Stimulated activated CD4-positive, alpha-beta T cell treated with anti-CD3 and anti-CD28 coated beads, TNF-alpha, amount 100 ng/mL, for 4 hours (primary cell): ENCODE measurements at regions not wholly inside any gene's neighbourhood (a gene's known extent, or its start where the extent isn't known, plus 50 kb on each side); places are given as distances from the start of the nearest gene placed in this dataset.

Source experiments
- DNase-seq, 3 experiments: peaks; one replicate each; pipeline ENCODE4 v3.0.0-alpha.2; 2020; ENCODE audit warnings: low read depth in 3 of 3

DNA sequence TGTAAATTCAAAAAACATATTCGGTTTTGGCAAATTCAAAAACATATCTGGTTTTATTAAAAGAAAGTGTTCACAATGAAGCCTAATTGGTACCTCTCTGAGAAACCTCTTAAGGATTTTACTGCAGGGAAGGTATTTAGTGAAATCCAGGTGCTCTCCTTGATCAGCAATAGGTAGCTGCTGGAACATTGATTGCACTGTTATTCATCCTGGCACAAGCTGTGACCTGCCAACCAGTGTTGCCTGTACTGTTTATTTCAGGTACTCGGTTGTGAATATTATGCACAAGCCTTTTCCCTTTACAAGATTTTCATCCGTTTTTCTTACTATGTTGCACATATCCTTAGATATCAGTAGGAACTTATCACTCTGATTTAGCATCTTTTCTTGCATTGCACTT is 155.8 kb upstream of the ZEB2 start:
- no peak for DNase-seq

DNA sequence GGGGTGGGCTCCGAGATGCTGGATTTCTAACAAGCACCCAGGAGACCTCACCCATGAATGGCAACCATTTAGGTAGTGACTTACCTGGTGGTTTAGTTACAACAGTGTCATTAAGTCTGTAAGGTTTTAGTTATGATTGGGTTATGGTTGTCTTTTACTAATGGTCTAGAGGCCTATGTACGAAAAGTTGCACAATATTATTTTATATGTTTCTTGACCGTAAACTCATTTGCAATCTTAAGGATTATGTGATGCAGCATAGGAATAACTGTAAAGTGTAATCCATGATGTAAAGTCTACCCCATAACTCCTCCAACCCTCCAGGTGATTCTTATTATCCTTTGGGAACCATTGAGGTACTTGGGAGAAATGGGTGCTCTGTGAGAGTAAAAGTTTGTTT is 155.4 kb upstream of the ZEB2 start:
- DNase-seq = no peak

DNA sequence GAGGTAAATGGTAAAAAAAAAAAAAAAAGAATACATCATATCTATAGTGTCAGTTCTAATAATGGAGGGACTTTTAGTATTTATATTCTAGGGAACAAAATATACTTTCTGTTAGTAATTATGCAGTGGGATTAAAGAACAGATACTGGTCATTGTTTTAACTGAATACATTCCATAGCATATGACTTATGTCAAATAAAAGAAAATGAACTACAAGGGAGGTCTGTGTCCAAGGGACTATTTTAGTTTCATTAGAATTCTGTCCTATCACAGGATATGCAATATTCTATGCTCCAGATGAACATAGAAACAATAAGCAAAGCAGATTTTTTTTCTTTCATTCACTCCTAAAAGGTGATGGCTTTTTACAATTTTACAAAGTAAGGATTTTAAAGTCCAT is 154.2 kb upstream of the ZEB2 start:
- DNase-seq = no peak

DNA sequence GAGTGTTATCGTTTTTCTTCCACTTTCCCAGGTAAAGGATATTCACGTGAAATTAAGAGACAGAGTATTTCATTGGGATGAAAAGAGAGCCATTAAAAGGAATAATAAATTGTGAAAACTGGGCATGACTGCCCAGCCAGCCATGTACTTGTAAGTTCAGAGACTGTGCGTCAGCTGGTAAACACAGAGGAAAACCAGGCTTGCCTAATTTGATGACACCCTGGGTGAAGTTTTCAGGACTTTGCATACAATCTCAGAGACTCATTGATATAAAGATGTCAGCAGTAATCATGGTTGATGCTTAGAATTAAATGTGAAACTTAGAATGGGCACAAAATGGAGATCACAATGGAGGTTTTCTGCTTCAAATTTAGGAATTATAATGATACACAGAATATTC is 153.5 kb upstream of the ZEB2 start:
- no peak for DNase-seq

DNA sequence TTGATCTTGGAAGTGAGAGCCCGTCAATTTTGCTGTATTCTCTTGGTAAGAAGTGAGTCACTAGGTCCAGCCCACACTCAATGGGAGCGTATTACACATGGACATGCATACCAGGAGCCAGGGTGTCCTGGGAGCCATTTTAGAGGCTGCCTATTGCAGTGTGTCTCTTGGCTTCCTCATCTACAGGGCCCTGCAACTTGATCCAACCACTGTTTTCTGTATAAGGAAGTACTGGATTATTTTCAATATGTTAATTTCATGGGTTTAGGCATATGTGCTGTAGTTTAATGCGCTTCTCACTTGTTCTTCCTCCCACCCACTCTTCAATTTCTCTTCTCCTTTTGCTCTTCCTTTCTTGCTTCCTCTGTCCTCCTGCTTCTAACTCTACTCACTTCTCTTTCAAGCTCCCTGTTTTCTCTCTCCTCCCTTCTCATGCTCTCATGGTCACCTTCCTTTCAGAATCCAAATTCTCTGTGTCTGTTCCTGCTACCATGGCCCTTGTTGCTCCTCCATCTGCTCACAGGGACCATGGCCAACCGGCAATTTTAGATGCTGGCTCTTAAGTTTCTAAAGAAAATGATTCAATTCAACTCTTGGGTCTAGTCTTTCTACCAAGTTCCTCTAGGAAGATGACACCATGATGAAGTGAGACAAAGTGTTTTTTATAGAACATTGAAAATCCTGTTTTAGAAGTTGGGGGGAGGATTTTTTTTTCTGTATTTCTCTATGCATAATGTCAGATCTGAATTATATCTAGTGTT is 152.0 kb upstream of the ZEB2 start:
- DNase-seq = no peak

DNA sequence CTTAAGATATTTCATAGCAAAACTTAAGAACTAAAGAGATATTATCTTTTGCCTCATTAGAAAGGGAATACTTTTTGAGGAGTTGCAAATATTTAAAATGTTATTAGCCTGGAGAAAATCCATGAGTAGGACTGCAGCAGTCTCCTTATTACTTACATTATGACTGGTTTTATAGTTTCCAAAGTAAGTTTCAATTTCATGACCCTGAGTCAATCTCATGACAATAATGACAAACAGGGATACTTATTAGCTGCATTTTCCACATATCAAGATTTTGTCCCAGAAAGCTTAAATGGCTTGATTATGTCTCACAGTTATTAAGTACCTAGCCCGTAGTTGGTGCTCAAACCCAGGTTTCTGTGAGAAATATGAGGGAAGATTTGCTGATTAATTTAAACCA is 150.8 kb upstream of the ZEB2 start:
- DNase-seq = no peak

DNA sequence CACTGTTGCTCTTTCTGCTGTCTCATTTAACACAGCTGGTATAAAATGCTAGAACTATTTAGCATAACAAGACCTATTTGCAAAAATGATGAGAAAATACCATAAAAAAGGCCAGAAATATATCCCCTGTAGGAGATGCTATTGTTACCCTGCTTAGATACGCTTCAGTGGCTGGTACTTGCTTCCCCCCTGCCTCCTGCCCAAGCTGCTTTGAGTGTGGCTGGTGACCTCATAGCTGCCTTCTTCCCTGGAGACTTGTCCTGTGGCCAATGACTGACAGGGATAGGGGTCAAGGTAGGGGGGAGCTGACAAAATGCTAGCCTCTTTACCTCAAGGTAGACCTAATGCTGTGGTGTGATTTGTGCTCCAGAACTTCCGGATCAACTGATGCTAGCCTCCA is 150.2 kb upstream of the ZEB2 start:
- no peak for DNase-seq

DNA sequence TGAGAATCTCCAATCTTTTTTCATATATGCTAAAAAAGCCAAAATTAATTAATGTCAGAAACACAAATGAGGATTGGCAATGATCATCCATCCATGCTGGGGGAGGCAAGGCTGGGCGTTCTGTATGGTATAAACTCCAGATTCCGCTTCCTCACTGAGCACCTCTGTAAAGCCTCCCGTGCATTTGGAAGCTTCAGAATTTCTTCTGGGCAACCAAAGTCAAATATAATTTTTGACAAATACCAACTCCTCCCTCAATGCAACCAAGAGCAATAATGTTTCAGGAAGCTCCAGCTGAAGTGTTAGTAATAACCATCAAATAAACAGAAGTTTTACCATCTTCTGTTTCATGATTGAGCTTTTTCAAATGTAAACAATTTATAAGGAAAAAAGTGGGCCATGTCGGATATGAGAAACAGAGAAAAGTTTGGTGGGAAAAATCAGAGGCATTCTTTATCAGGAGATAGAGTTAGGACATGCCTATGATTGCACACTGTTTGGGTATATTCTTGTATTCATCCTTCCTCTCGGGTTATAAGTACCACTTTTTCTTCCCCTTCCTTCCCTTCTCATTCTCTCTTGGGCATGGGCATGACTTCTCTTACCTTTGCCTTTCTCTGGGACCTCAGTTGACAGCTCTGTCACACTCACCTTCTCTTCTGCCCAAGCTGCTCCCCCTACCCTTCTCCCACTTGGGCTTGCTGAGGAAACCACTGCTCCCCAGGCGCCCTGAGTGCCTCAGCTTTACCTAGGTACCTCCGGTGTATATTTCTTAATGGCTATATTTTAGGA is 149.5 kb upstream of the ZEB2 start:
- DNase-seq = no peak

DNA sequence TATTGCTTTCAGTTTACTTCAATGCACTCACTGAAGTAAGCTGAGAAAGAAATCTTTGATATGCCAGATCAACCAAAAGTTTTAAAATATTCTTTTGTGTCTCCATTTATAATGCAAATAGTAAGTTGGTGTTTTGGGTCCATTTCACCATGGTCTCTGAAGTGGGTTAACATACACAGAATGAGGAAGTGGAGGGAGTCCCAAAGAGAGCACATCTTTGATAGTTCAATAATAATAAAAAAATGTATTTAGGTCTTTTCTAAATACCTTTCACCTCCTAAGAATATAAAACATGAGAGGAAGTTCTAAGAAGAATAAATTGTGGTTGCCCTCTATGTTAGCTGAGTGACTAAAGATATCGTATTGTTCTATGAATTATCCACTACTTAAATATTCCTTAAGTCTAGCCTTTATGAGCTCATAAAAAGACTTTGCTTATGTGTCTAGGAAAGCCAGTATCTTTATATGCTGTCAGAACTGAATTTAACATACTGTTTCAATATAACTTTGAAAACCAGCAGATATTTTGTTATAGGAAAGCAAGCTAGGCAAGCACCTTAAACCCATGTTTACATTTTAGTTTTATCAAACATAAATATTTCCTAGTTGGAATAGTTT is 148.7 kb upstream of the ZEB2 start:
- no peak for DNase-seq

DNA sequence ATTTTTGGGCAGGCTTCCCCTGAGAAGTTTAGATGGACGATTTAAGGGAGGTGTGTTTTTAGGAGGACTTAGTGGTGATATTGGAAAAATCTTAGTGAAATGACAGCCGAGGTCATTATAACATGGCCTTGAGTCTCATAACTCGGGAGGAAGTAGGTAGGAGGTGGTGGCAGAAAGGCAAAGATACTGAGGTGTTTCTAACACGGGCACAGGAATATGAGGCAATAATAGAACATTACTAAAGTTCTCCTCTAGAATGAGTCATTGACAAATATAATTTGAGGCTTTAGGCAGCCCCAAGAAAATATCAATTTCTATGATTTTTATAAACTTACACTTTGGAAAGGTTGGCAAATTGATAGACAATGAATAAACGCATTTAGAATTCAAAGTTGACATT is 146.1 kb upstream of the ZEB2 start:
- no peak for DNase-seq

DNA sequence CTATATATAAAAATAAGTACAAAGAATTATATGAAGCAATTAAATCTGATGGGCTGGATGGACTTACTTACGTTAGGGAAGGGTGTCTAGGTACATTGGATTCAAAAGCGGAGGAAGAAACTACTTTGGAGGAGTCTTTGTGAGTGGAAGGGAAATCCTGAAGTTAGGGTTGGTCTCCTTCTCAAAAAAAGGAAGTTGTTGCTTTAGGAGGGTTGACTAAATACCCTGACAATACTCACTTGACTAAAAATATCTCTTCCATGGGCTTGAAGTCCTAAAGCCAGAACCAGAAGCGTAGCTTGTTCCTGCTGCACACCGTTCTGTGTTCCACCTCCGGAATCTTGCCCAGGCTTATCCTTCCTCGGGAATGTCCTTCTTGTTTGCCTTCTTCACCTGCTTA is 143.3 kb upstream of the ZEB2 start:
- no peak for DNase-seq

DNA sequence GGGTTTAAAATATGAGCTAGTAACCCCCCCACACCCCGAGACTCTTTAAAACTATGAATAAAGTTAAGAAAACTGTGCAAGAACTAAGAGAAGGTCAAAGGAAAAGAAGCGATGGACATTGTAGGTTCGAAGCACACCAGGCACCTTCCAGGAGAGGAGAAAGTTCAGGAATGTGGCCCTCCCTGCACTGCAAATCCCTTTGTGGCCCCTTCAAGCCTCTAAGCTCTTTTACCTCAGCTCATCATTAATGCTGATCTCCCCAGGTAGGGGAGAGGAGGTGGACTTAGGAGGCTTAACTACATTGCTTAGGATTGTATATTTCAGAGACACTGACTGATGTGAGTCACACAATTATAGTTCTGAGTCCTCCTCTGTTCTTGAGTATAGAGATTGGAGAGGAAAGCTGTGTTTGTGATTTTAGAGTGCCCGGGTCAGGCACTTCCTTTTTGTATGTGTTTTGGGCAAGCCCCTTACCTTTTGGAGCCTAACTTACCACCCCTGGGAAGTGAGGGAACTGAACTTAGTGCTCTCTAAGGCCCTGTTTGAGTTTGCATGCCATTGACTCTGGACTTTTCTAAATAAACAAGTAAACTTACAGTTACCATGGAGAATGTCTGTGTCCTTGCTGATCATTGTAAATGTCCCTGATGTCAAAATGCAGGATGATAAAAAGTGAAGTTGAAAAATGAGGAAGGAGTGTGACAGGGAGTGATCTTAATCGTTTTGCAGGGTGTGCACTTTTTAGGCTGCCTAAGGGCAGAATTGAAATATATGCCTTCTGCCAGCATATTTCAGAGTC is 140.8 kb upstream of the ZEB2 start:
- no peak for DNase-seq

DNA sequence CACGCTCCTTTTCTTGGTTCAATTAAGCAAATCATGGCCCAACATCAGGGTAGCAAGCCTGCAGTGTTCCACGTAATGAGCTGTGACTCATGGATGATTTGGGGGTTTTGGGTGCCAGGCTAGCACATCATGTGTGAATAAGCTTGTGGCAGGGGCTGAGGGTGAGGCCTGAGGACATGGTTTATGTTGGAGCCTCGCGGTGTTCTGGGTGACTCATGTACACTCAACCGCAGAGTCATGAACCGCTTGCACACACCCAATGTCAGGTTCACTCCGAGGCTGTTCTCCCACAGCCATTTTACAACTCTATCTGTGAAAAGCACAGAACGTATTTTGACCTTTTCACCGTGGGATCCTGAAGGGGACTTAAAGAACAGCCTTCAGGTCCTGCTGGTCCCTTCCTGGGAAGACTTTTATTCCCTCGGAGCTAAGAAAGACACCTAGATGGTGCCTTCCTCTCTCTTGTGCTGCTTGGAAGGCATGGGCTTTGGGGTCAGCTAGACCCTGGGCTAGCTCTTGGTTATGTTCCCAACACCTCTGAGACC is 139.9 kb upstream of the ZEB2 start:
- no peak for DNase-seq

DNA sequence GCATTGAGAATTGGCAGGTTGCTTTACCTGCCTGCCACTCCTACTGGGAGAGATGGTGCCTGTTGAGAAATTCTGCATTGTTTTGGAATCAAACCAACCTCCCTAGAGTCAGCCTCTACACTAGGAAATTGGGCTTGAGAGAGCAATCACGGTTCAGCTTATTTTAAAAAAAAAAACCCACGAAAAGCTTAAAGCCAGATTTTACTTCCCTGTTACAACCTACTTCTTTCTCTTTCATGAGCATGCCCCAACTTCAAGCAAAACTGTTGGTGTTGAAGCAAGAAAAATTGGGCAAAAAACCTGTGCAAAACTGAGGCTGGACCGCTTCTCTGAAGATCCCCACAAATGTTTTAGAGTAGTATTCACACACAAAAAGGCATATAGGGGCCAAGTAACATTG is 134.6 kb upstream of the ZEB2 start:
- DNase-seq = no peak

DNA sequence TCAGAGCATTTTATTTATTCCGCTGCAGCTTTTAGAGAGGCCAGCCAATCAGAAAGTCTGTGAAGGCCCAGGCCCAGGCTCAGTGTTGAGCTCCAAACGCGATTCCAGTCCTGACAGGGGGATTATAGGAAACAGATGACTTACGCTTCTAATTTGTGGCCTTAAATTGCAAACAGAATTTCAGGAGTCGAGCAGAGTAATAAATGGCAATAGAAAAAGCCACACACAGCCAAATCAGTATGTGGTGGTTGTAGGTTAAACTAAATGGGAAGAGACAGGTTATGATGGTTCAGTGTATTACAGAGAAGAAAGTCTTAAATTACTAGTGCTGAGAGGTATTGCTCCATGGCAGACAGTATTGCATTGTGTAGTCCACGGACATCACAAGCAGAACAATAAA is 131.0 kb upstream of the ZEB2 start:
- DNase-seq = no peak

DNA sequence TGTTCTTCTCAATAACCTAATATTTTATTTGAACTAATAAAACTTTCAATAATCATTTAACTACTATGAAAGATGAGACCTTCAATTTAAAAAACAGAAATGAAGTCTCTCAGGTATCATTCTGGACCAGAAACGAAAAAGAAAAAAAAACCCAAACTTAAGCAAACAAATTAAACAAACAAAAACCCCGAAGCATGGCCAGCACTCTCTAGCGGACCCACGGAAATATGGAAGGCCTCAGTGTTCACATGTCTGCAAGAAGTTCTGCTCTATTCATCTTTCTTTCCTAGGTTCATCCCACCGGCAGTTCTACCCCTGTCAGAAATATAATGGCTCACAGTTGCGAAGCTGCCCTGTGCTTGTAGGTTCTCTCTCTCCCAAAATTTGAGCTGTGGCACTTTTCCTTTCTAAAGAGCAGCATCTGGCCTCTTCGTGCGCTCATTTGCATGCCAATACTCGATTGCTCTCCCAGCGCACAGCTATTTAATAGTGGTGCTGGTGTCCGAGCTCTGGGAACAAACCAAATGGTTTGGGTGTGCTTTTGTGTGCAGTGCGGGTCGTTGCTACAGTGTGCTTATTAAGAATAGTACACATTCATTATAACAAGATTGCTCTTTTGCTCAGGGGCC is 129.0 kb upstream of the ZEB2 start:
- no peak for DNase-seq

DNA sequence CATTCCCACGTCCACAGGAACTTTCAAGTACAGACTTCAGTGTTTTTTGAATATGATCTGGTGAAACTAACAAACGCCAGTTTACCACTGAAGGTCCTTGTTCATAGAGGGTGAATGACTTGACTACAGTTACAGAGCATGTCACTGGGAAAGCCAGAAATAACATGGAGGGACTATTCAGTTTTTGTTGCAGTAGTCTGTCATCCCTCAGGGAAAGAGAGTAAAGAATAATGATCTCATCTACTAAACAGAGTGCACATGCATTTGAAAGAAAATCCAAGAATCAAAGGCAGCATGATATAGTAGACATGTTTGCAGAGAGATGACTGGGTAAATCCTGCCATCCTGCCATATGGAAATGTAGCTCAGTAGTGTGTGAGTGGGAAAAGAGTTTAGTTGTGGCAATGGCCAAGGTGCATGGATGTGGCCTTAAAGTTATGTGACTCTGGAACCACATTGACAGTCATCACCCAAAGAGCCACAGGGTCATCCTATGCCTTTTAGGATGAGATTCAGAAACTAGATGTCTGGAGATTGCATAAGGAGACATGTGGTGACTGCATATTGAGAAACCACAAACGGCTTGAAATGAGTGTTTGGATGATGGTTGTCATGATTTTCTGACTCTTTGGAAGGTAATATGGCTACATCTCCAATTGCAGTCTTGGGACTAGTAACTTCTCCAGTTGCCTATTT is 125.3 kb upstream of the ZEB2 start:
- no peak for DNase-seq

DNA sequence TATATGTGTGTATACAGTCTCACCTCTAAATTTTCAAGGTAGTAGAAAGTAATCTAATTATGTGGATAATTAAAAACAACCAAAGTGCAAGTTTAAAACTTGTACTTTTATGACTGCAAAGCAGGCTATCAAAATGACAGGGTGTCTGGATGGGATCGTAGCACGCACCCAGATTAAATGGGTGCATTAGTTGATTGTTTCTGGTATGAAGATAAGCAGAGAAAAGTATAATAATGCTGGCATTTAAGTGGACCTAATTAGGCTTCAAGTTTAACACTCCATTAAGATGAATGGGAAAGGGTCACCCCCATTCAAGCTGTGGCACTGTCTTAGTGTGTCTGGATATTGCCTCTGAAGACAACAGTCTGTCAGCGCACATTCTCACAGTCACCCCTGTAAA is 124.6 kb upstream of the ZEB2 start:
- DNase-seq = no peak

DNA sequence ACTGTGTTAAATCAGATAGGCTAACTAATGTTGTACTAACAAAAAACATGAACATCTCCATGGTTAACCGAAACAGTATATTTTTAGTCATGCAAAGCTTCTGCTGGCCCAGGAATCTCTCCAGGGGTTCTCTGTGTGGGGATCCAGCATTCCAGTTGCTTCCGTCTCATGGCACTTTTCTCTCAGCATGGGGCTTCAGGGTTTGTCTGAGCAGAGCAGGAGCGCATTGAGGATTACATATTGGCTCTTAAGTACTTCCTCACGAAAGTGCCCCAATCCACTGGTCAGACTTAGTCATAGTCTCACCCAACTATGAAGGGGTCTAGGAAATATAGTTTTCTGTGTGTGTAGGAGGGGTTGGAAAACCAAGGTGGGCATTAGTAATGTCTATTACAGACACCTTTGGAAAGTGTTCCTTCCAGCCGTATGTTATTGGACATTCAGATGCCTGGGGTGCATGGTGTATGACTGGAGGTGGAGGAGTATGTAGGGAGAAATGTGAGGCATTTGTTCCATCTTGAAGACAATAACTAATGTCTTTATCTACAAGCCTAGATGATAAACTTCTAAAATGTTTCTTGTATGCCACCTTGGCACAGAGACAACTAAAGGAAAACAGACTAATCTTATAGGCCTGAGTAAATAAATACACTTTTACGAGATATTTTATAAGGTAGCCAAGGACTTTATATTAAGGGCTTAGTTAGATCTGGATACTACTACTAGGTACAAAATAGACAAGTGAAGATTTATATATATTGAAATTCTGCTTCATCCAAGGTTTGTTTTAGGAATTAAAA is 123.8 kb upstream of the ZEB2 start:
- no peak for DNase-seq

DNA sequence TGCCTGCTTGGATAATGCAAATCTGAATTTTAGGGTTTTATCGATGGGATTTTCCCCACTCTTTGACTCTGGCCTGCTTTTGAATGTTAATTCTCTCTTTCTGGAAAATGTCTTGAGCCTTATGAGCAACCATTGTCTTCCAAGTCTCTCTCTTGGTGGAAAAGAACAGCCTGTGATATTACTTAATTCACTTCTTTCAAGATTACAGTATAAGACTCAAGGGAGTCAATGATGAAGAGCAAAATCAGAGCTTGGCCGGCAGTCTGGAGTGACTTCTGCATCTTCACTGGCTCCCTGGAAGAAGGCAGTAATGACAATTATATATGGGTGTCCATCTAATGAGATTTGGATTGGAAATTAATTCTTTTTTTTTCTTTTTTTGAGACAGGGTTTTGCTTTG is 122.9 kb upstream of the ZEB2 start:
- no peak for DNase-seq
